CD4-positive, alpha-beta T cell treated with Interleukin-15 for 4 hours (primary cell): ENCODE measurements at regions not wholly inside any gene's neighbourhood (a gene's known extent, or its start where the extent isn't known, plus 50 kb on each side); places are given as distances from the start of the nearest gene placed in this dataset.
A peak's percentile ranks its signal among the peaks of the same experiment; 100 is the strongest.
"Not testable (repeated sequence)": the region's sequence is repeated elsewhere in the genome, so short reads cannot be mapped to it uniquely, and the experiment has no call there.

Experiments used
- DNase-seq: peaks from one replicate; pipeline ENCODE4 v3.0.0-alpha.2; 2020; ENCODE audit warnings: low spot score

- no peak for DNase-seq
Observed at GRCh38 chr7:131148258-131148657, 179.4 kb upstream of the MKLN1 start.

GRCh38 chr7:131148708-131149428 is 178.8 kb upstream of the MKLN1 start:
- no peak for DNase-seq

GRCh38 chr7:131149429-131149773 is 178.3 kb upstream of the MKLN1 start:
- DNase-seq: no peak

- no peak for DNase-seq
Observed at GRCh38 chr7:131149840-131150239, 177.8 kb upstream of the MKLN1 start.

GRCh38 chr7:131151034-131151433 is 176.6 kb upstream of the MKLN1 start:
- no peak for DNase-seq

GRCh38 chr7:131152766-131153165 is 174.9 kb upstream of the MKLN1 start:
- no peak for DNase-seq

DNA sequence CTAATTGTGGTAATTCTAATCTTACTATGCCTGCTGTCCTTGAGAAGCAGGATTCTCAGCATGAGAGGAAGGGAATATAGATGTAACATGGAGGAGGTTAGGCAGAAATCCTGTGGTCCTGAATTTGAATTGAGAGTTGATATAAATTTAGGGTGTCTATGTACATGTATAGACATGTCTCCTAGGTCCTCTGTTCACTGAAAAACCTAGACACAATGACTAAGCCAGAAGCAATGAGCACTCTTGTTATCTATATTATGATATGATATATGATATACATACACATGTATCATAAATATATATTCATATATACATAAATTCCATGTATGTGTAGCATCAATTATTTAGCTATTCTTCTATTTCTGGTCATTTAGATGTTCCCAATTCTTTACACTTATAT is 173.3 kb upstream of the MKLN1 start:
- no peak for DNase-seq

- no peak for DNase-seq
Observed at GRCh38 chr7:131157530-131158243, 170.0 kb upstream of the MKLN1 start.

GRCh38 chr7:131158244-131158636 is 169.4 kb upstream of the MKLN1 start:
- DNase-seq: not testable (repeated sequence)

GRCh38 chr7:131159961-131160361 is 167.7 kb upstream of the MKLN1 start:
- no peak for DNase-seq

DNA sequence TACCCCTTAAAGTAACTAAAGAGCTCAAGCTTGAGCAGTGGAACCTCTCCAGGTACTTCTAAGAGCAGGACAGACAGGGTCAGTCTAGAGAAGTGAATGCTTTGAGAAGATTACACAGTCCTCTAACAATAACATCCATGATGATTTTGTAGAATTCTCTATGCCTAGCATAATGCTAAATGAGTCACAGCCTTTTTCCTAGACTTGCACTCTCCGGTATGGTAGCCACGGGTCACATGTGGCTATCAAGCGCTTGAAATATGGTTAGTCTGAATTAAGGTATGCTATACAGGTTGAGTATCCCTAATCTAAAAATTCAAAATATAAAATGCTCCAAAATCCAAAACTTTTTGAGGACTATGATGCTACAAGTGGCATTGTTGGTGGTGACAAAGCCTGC is 166.6 kb upstream of the MKLN1 start:
- DNase-seq: no peak

- no peak for DNase-seq
Observed at GRCh38 chr7:131164025-131164925, 163.4 kb upstream of the MKLN1 start.

DNA sequence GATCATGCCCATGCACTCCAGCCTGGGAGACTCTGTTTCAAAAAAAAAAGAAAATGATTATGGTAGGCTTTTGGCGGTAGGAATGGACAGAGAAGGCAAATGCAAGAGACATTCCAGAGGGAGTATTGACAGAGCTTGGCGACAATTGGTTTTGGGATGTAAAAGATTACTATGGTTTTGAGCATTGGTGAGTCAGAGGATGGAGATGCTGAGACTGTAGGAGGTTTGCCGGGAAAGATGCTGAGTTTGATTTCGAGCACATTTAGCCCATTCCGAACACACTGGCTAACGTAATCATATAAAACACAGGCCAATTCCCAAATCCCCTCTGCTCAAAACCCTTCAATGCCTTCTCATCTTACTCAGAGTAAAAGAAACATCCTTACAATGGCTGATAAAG is 161.6 kb upstream of the MKLN1 start:
- no peak for DNase-seq

- DNase-seq: no peak
Observed at GRCh38 chr7:131170440-131171271, 157.0 kb upstream of the MKLN1 start.

GRCh38 chr7:131173145-131173890 is 154.4 kb upstream of the MKLN1 start:
- DNase-seq: no peak

DNA sequence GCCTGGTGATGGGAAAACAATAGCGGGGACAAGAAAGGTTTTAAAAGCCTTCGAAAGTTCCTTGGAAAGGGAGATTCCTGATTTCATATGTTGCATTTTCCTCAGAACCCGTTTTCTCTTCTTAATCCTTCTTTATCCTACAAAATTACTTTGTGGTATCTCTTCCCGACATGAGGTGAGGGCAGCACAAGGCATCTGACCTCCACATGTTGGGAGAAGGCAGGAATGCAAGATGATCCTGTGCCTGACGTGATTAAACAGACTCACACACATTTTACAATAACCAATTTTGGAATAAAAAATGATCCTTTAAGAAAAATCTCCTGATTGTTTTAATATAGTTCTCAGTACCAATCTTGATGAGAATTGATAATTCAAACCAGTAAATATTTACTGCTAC is 153.3 kb upstream of the MKLN1 start:
- no peak for DNase-seq

- DNase-seq: no peak
Observed at GRCh38 chr7:131174855-131175254, 152.8 kb upstream of the MKLN1 start.

DNA sequence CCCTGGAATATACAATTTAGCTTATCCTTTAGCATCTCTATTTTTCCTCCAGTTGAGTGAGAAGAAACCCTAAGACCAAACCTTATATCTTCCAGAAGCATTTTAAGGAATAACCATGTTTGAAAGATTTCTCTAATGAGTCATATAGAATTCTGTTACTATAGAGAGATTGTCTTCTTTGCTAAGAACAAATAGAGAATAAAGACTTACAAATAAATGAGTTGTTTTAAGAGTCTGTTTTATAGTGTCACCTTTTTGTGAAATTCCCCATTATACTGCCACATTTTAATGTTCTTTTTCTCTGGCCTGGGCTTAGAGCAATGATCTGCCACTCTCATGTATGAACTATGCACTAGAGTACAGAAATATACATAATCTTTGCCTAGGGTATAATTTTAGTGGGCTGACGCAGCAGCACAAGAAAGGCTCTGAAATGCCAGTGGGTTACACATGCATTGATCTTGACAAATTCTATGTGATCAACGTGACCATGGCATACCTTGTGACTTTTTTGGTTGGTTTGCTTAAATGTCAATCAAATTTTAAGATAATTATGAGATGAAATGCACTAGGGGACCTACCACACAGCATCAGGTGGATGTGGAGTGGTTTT is 145.1 kb upstream of the MKLN1 start:
- no peak for DNase-seq

GRCh38 chr7:131183072-131183471 is 144.6 kb upstream of the MKLN1 start:
- DNase-seq: no peak

GRCh38 chr7:131183611-131184119 is 144.0 kb upstream of the MKLN1 start:
- DNase-seq: peak; percentile 49

DNA sequence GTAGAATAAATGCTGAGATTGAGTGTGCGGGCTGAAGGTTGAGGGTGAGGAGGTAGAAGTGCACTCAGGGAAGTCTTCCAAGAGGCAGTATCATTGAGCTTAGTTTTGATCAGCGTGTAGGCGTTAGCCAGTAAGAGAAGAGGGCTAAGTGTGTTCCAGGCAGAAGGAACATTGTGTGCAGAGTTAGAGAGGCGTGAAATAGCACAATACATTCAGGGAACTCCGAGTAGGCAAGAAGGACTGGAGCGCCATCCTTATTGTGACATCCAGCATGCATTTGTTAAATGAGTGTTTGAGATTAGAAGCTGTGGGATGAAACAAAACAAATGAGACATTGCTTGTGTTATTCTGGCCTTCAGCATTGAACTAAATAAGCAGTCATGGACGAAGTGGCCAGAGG is 140.9 kb upstream of the MKLN1 start:
- DNase-seq: no peak
